HG03103 (cell line): ENCODE measurements at regions not wholly inside any gene's neighbourhood (a gene's known extent, or its start where the extent isn't known, plus 50 kb on each side); places are given as distances from the start of the nearest gene placed in this dataset.

Source experiments
- ATAC-seq: cut with Tn5 transposase; IDR thresholded peaks from one replicate; pipeline ENCODE4 v1.9.1; 2021; ENCODE audit warnings: low read depth; ENCODE audit not compliant: unreplicated experiment

- ATAC-seq: no peak
These were observed 591.9 kb downstream of the TECRL start for GRCh38 chr4:63817196-63817865.

DNA sequence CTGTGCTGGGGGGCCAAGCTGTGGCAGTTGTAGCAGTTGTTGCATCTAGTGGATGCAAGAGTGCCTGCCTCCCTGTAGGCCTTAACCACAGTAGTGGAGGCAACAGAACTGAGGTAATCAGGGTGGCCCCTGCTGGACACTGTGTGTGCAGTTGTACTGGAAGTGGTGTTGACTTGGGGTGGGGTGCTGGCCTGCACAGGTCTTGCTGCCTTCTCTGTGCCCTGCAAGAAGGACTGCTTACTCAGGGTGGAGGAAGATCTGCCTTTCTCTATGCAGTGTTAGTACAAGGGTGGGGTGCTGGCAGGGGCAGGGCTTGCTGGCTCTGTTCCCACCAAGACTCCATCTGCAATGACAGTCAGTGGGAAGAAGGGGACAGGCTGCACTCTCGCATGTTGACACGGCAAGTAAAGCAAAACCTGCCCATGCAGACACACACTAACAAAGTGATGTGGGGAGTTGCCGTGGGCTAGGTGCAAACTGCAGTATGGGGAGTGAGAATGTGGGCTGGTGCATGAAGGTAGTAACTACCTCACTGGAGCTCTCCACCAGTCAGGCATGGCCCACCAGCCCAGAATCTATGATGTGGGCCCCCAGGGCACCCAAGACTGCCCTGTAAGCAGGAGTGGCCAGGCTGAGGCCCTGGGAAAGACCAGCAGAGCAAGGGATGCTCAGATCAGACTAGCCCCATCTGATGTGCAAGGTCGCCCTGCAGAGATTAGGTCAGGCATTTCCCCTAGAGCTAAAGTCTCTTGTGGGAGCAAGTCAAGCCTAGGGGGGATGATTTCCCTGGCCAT lies 594.9 kb downstream of the TECRL start:
- no peak for ATAC-seq

GRCh38 chr4:63799166-63799565 lies 610.1 kb downstream of the TECRL start:
- ATAC-seq: no peak

DNA sequence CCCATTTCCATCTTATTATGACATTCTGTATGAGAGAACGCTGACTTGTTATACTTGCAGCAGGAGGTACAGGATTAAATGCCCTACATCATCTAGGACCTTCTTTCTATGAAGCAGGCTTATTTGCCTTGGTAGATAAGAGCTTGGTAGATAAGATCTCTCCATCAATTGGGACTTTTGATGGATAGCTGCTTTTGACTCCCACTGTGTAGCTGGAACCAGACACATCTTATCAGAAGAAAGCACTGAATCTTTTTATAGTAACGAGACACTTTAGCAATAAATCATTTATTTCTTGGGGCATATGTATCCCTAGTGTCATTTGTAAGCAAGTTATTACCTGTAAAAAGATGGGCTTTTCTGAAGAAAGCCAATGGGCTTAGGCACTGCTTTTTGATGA lies 613.9 kb downstream of the TECRL start:
- ATAC-seq: no peak

DNA sequence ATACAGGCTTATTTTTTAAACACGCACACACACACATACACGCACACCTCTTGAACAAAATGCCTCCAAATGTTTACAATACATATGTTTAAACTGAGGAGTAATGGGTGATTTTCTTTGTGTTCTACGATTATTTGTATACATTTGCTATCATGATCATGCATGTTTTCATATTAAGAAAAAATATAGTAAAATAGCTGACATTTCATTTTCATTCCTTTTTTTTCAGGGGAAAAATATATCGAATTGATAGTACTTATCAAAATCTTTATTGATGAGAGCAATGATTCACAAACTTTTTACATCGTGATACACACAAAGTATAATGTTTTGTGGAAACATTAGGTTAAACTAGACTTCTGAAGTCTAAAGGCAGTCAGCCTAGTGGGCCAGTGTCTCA lies 618.9 kb downstream of the TECRL start:
- ATAC-seq: no peak

- ATAC-seq: no peak
These were observed 621.0 kb downstream of the TECRL start for GRCh38 chr4:63788271-63788670.

DNA sequence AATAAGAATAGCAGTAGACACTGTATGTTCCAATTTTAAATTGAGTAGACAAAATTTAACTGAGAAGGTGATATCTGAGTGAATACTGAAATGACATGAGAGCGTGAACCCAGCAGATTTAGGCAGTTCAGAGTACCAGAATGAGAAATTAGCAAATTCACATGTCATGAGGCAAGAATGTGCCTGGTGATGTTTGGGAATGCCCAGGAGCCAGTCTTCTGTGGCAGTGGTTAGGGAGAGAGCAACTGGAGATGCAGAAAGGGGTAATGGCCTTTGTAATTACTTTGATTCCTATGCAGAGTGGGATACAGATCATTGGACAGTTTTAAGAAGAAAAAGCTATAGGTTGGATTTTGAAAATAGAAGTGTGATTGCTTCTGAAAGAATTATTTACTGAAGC lies 621.9 kb downstream of the TECRL start:
- ATAC-seq: no peak

GRCh38 chr4:63786171-63786570 lies 623.1 kb downstream of the TECRL start:
- no peak for ATAC-seq

DNA sequence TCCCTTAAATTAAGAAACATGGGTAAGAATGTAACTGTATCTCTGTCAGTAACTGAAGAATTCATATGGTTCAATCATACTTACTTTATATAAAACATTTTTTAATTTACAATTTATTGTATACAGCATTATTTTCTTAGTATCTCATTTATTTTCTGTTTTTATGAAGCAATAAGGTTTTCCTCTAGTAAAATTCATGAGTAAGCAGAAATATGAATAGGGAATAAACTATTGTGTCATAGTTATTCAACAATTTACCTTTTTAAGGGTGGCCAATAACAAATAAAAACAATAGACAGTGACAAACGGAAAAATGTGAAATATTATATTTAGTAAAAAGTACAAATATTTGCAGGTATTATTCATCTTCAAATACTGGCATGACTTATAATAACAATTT lies 624.4 kb downstream of the TECRL start:
- no peak for ATAC-seq

DNA sequence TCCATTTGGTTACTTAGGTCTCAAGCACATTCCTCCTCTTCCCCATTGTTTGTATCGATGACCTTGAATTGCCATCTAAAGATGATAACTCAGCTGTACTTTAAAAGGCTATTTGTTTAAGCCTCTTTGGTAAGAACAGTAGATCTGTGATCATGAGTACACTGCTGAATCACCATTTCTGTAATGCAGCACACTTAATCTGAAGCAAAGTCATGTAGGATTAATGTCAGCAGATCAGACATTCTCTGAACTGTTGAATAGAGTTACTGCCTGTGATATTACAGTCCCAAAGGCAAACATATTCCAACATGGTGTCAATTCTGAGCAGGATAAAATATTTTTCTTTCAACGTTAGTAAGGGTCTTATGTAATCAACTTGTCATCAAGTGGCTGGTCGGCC lies 631.6 kb downstream of the TECRL start:
- no peak for ATAC-seq

DNA sequence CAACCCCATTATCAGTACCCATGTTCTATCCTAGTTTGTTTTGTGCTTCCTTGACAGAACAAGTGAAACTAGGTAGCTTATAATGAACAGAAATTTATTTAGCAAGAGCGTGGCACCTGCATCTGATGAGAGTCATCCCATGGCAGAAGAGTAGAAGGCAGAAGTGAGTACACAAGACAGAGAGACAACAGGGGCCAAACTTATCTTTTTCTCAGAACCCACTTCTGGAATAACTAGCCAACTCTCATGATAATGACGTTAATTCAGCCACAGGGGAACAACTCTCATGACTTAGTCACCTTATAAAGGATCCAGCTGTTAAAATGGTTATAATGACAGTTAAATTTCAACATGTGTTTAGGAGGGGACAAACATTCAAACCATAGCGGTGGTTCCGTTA lies 644.9 kb downstream of the TECRL start:
- ATAC-seq: no peak

DNA sequence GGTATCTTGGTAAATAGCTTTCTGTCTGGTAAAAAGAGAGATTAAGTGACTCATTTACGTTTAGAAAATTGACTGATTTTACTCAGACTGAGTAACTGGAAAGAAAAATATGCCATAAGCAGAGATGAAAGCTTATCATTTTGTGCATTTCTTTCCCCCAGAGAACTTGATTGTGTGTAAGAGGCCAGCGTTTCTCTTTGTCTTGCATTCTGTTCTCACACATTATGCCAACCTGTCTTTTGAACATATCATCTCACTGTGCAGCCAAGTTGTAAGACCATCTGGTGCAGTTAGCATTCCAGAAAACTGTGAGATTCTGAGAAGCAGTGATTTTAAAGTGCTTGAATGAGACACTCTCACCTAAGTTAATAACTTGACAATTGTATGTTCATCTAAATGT lies 651.3 kb downstream of the TECRL start:
- ATAC-seq: no peak

- ATAC-seq: no peak
These were observed 666.4 kb downstream of the TECRL start for GRCh38 chr4:63742882-63743281.

DNA sequence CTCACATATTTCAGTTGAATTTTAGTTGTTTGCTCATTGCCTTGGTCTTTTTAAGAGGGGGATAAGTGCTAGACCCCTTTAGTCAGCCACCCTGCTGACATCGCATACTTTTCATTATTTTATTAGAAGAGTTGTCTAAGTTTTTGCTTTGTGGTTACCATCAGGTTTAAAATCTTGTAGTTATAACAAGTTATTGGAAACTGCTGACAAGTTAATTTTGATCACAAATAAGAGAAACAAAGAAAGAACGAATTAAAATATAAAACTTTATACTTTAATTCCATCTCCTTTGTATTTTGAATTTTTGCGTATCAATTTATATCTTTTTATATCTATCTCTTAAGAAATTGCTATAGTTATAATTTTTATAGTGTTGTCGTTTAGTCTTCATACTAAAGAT lies 679.7 kb downstream of the TECRL start:
- no peak for ATAC-seq

- ATAC-seq: no peak
These were observed 680.6 kb downstream of the TECRL start for GRCh38 chr4:63728480-63729177.

DNA sequence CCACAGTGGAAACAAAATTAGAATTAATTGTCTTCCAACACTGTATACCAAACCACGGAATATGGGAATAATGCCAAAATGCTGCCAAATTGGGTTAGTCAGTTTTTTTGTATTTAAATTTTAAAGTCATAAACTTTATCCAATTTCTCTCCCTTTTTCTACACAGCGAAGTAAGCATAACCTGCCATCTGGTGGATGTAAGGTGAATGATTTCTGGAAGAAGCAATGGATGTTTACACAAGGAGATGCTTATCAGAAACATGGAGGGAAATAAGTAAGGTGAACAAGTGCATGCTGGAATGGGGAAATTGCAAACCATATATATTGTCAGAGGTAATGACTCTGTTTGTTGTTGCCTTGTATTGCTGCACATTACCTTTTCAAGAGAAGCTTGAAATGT lies 691.9 kb downstream of the TECRL start:
- ATAC-seq: no peak

GRCh38 chr4:63708661-63709060 lies 700.6 kb downstream of the TECRL start:
- no peak for ATAC-seq

- no peak for ATAC-seq
These were observed 708.7 kb downstream of the TECRL start for GRCh38 chr4:63700569-63700968.

GRCh38 chr4:63693321-63693720 lies 715.9 kb downstream of the TECRL start:
- no peak for ATAC-seq

DNA sequence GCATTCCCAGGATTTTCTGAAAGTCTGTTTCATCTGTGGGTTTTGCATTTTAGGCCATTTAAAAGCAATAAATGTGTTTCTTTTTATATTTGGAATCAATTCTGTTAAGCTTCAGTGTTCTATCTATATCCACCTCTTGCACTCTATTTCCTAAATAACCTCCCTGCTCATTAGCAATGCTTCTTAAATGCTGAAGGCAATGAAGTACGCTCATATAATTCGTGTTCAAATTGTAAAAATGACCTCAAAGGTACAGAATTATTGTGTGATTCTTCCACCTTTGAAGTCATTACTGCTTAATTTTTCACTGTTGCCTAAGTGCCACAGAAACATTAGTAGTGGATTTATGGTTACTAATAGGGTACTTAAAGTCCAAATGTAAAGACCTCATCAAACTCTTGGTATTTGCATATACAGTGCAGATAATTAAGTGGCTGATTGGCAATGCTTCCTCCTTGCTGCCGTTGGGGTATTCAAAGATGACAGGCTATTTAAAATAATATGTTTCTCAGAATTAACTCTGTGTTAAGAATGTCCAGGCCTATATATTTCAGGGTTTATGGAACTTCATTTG lies 730.8 kb downstream of the TECRL start:
- ATAC-seq: no peak

- ATAC-seq: no peak
These were observed 738.5 kb downstream of the TECRL start for GRCh38 chr4:63670735-63671134.
